ENCODE measurements at regions not wholly inside any gene's neighbourhood (a gene's known extent, or its start where the extent isn't known, plus 50 kb on each side); places are given as distances from the start of the nearest gene placed in this dataset.

GRCh38 chr13:109973279-109973678 lies 186.9 kb upstream of the IRS2 start:
- Histone ChIP-seq H3T11ph (ENCODE audit: low read length) (no peak overlapping the region), H3K56ac (ENCODE audit: insufficient read length, low read depth, low read length) (no peak overlapping the region), H2AFZ (ENCODE audit: low read length) (no peak overlapping the region), H3K79me2 (ENCODE audit: insufficient read depth, low read length) (no peaks in the 10 kb centered on the region), H2BK5ac (ENCODE audit: insufficient read length, low read length) (no peak overlapping the region), H3K4me1 (ENCODE audit: insufficient read depth, low read length) (no peaks in the 10 kb centered on the region), H3K9ac (ENCODE audit: extremely low read depth, insufficient read length, low read length) (no peak overlapping the region), H2BK12ac (ENCODE audit: insufficient read length, low read depth, low read length) (no peak overlapping the region), H2BK20ac (ENCODE audit: low read depth, low read length, poor library complexity, severe bottlenecking) (no peak overlapping the region), H3K4me2 (ENCODE audit: insufficient read depth, insufficient read length, low read length) (no peak overlapping the region), H4K8ac (replicated peaks; ENCODE audit: insufficient read length, low read depth, low read length) (no peak overlapping the region), H2AK5ac (ENCODE audit: insufficient read length, low read length) (no peak overlapping the region), H3K18ac (ENCODE audit: insufficient read length, low read depth, low read length) (no peak overlapping the region), H3K9me3 (ENCODE audit: control insufficient read depth, low read depth, low read length) (peaks cover 5% of the 10 kb centered on the region), H3K23ac (ENCODE audit: insufficient read length, low read depth, low read length) (no peak overlapping the region), H3K27me3 (ENCODE audit: insufficient read depth, low read length) (no peaks in the 10 kb centered on the region), H3K14ac (ENCODE audit: insufficient read depth, low read length) (no peak overlapping the region), H4K5ac (ENCODE audit: insufficient read length, low read depth, low read length) (no peak overlapping the region), H2BK120ac (ENCODE audit: low read depth, low read length, poor library complexity, severe bottlenecking) (no peak overlapping the region), H3K27ac (ENCODE audit: insufficient read length, low read depth, low read length) (no peak overlapping the region), H2BK15ac (ENCODE audit: low read depth, low read length) (no peak overlapping the region), H4K91ac (ENCODE audit: insufficient read length, low read depth, low read length) (no peak overlapping the region), H3K79me1 (ENCODE audit: insufficient read depth, low read depth, low read length, poor library complexity, severe bottlenecking) (no peaks in the 10 kb centered on the region), H4K20me1 (ENCODE audit: control insufficient read depth, insufficient read depth, insufficient read length) (no peaks in the 10 kb centered on the region), H3K4ac (ENCODE audit: low read depth, low read length) (no peak overlapping the region), H3K23me2 (ENCODE audit: insufficient read length, low read depth, low read length, poor library complexity, severe bottlenecking) (no peaks in the 10 kb centered on the region)
- DNase-seq, result no peak
- no CpG with 5 or more reads among the region's 10 CpGs for WGBS (ENCODE audit: extremely low coverage, insufficient read length, low lambda C conversion rate)
- H3K27me3 Mint-ChIP-seq (ENCODE audit: low read depth), result peaks cover 9% of the 10 kb centered on the region
- H3K4me1 Mint-ChIP-seq, result no peaks in the 10 kb centered on the region
- H3K27ac Mint-ChIP-seq, result no peak overlapping the region
- no peak for TF ChIP-seq CTCF (conservative IDR thresholded peaks at IDR 0.05)
- H3K4me3 Mint-ChIP-seq, result no peak overlapping the region
- H3K9me3 Mint-ChIP-seq, result peaks cover 10 to 16% of the 10 kb centered on the region in 2 experiments
- peaks cover 0 to 14% (median 3%) of the 10 kb centered on the region in 3 experiments; a peak in 3 of 7 replicates for H3K36me3 Mint-ChIP-seq (ENCODE audit: insufficient read depth in 1 of 3, low read depth in 3 of 3)
